ENCODE measurements at regions not wholly inside any gene's neighbourhood (a gene's known extent, or its start where the extent isn't known, plus 50 kb on each side); places are given as distances from the start of the nearest gene placed in this dataset.
"Not testable (repeated sequence)": the region's sequence is repeated elsewhere in the genome, so short reads cannot be mapped to it uniquely, and the experiment has no call there.

DNA sequence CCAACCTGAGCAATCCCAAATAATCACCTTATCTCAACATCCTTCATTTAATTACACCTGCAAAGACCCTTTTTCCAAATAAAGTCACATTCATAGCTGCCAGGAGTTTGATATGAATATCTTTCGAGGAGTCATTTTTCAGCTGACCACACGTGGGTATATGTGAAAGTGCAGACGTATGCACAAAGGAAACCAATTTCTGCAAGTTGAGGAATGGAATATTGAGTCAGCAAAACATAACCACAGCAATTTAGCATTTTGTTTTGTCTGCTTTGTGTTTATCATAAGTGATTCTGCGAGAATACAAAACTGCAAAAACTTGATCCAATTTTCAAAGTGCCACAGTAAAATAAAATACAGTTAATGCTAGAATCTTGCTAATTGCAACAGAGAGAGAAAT, 295.9 kb downstream of the SUCLA2 start:
- Histone ChIP-seq H3K4me1 (ENCODE audit: low read depth) (no peaks in the 10 kb centered on the region), H3K4me3 (no peak overlapping the region), H3K9me3 (no peaks in the 10 kb centered on the region), H3K36me3 (ENCODE audit: low read depth) (no peaks in the 10 kb centered on the region)
- TF ChIP-seq CTCF (IDR thresholded peaks at IDR 0.05) = no peak
- ATAC-seq = no peak
- no peak for DNase-seq
- intact Hi-C loops (cut with DNase I, micrococcal nuclease) = no loop called here

- Histone ChIP-seq H3K4me3 (no peak overlapping the region), H3K9me3 (no peaks in the 10 kb centered on the region), H3K4me1 (ENCODE audit: low read depth) (no peaks in the 10 kb centered on the region), H3K36me3 (ENCODE audit: low read depth) (no peaks in the 10 kb centered on the region)
- DNase-seq = no peak
- intact Hi-C loops (cut with DNase I, micrococcal nuclease) = no loop called here
- ATAC-seq = no peak
- TF ChIP-seq CTCF (IDR thresholded peaks at IDR 0.05) = no peak
Measured at GRCh38 chr13:47696674-47697073, 304.4 kb downstream of the SUCLA2 start.

DNA sequence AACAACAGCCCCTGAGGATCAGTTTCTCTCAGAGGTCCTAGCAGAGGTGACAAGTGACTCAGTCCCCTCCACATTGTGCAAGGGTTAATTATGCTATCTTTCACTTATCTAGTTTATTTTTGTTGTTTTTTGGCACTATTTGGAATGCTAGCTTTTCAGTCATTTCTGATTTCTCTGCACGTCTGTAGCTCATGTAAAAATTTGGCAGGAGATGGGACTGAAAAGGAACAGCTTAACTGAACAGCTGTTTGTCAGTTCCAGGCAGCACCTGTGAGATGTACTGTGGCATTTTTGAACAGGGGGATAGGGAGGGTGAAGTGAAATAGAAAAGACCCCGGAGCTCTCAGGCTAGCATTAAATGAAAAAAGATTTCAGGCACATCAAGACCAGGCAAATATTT, 313.5 kb downstream of the SUCLA2 start:
- Histone ChIP-seq H3K9me3 (no peaks in the 10 kb centered on the region), H3K36me3 (ENCODE audit: low read depth) (no peaks in the 10 kb centered on the region), H3K4me1 (ENCODE audit: low read depth) (no peaks in the 10 kb centered on the region), H3K4me3 (no peak overlapping the region)
- TF ChIP-seq CTCF (IDR thresholded peaks at IDR 0.05) = no peak
- ATAC-seq = no peak
- DNase-seq = no peak
- intact Hi-C loops (cut with DNase I, micrococcal nuclease) = no loop called here

DNA sequence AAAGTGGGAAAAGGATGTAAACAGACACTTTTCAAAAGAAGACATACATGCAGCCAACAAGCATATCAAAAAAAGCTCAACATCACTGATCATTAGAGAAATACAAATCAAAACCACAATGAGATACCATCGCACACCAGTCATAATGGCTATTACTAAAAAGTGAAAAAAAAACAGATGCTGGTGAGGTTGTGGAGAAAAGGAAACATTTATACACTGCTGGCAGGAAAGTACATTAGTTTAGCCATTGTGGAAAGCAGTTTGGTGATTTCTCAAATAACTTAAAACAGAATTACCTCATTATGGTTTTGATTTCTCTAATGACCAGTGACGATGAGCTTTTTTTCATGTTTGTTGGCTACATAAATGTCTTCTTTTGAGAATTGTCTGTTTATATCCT, 315.9 kb downstream of the SUCLA2 start:
- H3K36me3 ChIP-seq (ENCODE audit: low read depth); DNase-seq; H3K9me3 ChIP-seq; H3K4me3 ChIP-seq; H3K4me1 ChIP-seq (ENCODE audit: low read depth); intact Hi-C loops (cut with DNase I, micrococcal nuclease); ATAC-seq: not testable (repeated sequence)

DNA sequence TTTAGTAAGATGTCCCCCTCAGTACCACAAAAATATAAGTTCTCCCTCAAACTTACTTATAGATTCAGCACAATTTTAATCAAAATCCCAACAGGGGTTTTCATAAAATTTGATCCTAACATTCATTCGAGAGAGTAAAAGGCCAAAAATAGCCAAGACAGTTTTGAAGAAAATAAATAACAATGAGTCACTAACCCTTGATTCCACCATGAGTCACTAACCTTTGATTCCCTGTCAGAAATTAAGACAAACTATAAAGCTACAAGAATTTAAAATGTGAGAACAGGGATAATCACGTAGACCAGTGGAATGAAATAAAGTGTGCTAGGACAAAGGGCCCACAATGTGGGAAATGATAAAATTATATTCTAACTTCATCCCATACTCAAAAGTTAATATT, 320.3 kb downstream of the SUCLA2 start:
- intact Hi-C loops (cut with DNase I, micrococcal nuclease) = no loop called here
- no peak for TF ChIP-seq CTCF (IDR thresholded peaks at IDR 0.05)
- H3K9me3 ChIP-seq = no peaks in the 10 kb centered on the region
- DNase-seq (no peak), ATAC-seq (no peak)
- no peak overlapping the region for H3K4me3 ChIP-seq
- no peaks in the 10 kb centered on the region for H3K36me3 ChIP-seq (ENCODE audit: low read depth)
- no peaks in the 10 kb centered on the region for H3K4me1 ChIP-seq (ENCODE audit: low read depth)

GRCh38 chr13:47679401-47679800, 321.7 kb downstream of the SUCLA2 start:
- intact Hi-C loops (cut with DNase I, micrococcal nuclease) = no loop called here
- Histone ChIP-seq H3K4me1 (ENCODE audit: low read depth) (no peaks in the 10 kb centered on the region), H3K4me3 (no peak overlapping the region), H3K36me3 (ENCODE audit: low read depth) (no peaks in the 10 kb centered on the region), H3K9me3 (no peaks in the 10 kb centered on the region)
- DNase-seq (no peak), ATAC-seq (no peak)
- TF ChIP-seq CTCF (IDR thresholded peaks at IDR 0.05) = no peak
